ENCODE measurements at regions not wholly inside any gene's neighbourhood (a gene's known extent, or its start where the extent isn't known, plus 50 kb on each side); places are given as distances from the start of the nearest gene placed in this dataset.

DNA sequence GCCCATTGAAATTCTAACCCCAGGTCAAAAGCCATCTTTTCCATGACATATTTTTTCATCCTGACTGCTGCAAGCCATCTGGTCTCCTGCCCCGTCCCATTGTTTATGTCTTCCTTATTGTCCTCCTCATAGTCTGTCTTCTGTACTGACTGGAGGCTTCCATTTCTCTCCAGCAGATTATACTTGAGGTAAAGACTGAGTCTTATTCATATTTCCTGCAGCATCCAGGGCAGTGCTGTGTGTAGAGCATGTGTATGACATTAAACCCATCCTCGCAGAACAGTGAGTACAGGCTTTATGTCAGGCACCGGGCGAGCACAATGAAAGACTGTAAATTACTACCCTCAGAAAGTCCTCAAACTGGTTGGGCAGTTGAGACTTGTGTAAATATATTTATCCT is 275.1 kb downstream of the C4orf33 start:
- WGBS = 46% methylated on average over 4 of the region's 4 CpGs
- DNase-seq (ENCODE audit: low spot score) = no peak
- no peaks in the 10 kb centered on the region for H3K27me3 ChIP-seq (replicated peaks; ENCODE audit: insufficient read depth)
- H3K27ac ChIP-seq = no peak overlapping the region
- no peaks in the 10 kb centered on the region for H3K4me1 ChIP-seq (replicated peaks)
- no peak for TF ChIP-seq POLR2A (IDR thresholded peaks at IDR 0.05)
- no peaks in the 10 kb centered on the region for H3K36me3 ChIP-seq
- no peaks in the 10 kb centered on the region for H3K9me3 ChIP-seq
- H3K4me3 ChIP-seq = no peak overlapping the region
- intact Hi-C loops (cut with DNase I) = no loop called here

DNA sequence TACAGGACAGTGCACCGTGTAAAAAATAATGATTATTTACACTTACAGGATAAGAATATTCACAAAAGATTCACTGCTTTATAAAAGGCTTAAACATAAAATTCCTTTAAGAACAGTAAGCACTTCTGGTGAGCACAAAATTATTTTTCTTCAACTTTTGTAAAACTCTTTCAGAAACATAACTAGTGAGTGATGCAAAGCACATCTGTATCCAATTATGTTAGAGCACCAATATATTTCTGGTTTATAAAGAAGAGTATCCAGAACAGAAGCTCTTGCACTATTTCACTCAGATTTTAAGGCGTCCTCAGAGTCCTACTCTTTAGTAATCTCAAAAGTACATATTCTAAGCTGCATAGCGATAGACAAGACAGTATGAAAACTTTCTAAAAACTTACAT is 276.0 kb downstream of the C4orf33 start:
- Histone ChIP-seq H3K4me3 (no peak overlapping the region), H3K9me3 (no peaks in the 10 kb centered on the region), H3K27ac (no peak overlapping the region), H3K27me3 (replicated peaks; ENCODE audit: insufficient read depth) (no peaks in the 10 kb centered on the region), H3K4me1 (replicated peaks) (no peaks in the 10 kb centered on the region), H3K36me3 (no peaks in the 10 kb centered on the region)
- TF ChIP-seq POLR2A (IDR thresholded peaks at IDR 0.05) (no peak), POLR2AphosphoS5 (IDR thresholded peaks at IDR 0.05) (no peak)
- TF ChIP-seq, protein P1, sequence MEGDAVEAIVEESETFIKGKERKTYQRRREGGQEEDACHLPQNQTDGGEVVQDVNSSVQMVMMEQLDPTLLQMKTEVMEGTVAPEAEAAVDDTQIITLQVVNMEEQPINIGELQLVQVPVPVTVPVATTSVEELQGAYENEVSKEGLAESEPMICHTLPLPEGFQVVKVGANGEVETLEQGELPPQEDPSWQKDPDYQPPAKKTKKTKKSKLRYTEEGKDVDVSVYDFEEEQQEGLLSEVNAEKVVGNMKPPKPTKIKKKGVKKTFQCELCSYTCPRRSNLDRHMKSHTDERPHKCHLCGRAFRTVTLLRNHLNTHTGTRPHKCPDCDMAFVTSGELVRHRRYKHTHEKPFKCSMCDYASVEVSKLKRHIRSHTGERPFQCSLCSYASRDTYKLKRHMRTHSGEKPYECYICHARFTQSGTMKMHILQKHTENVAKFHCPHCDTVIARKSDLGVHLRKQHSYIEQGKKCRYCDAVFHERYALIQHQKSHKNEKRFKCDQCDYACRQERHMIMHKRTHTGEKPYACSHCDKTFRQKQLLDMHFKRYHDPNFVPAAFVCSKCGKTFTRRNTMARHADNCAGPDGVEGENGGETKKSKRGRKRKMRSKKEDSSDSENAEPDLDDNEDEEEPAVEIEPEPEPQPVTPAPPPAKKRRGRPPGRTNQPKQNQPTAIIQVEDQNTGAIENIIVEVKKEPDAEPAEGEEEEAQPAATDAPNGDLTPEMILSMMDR (IDR thresholded peaks at IDR 0.05) = no peak
- no peak for DNase-seq (ENCODE audit: low spot score)
- intact Hi-C loops (cut with DNase I) = no loop called here
- 74% methylated on average over 3 of the region's 3 CpGs for WGBS

GRCh38 chr4:129377131-129377845 is 281.3 kb downstream of the C4orf33 start:
- no peak overlapping the region for H3K4me3 ChIP-seq
- H3K27ac ChIP-seq = no peak overlapping the region
- WGBS = 25% methylated on average over 4 of the region's 4 CpGs
- intact Hi-C loops (cut with DNase I) = no loop called here
- TF ChIP-seq POLR2A (IDR thresholded peaks at IDR 0.05) = no peak
- no peak for TF ChIP-seq POLR2AphosphoS5 (IDR thresholded peaks at IDR 0.05)
- TF ChIP-seq, protein P1 (IDR thresholded peaks at IDR 0.05) = no peak
- no peaks in the 10 kb centered on the region for H3K4me1 ChIP-seq (replicated peaks)
- DNase-seq (ENCODE audit: low spot score) = no peak
- no peaks in the 10 kb centered on the region for H3K36me3 ChIP-seq
- no peaks in the 10 kb centered on the region for H3K27me3 ChIP-seq (replicated peaks; ENCODE audit: insufficient read depth)
- H3K9me3 ChIP-seq = no peaks in the 10 kb centered on the region

- no peaks in the 10 kb centered on the region for H3K9me3 ChIP-seq
- WGBS = 21% methylated on average over 3 of the region's 3 CpGs
- TF ChIP-seq, protein P1 (IDR thresholded peaks at IDR 0.05) = no peak
- no peak for TF ChIP-seq POLR2A (IDR thresholded peaks at IDR 0.05)
- TF ChIP-seq POLR2AphosphoS5 (IDR thresholded peaks at IDR 0.05) = no peak
- H3K4me3 ChIP-seq = no peak overlapping the region
- H3K36me3 ChIP-seq = no peaks in the 10 kb centered on the region
- no peaks in the 10 kb centered on the region for H3K27me3 ChIP-seq (replicated peaks; ENCODE audit: insufficient read depth)
- H3K4me1 ChIP-seq (replicated peaks) = no peaks in the 10 kb centered on the region
- no peak for DNase-seq (ENCODE audit: low spot score)
- intact Hi-C loops (cut with DNase I) = no loop called here
- H3K27ac ChIP-seq = no peak overlapping the region
Measured at GRCh38 chr4:129378364-129378763, 282.4 kb downstream of the C4orf33 start.

- no peak for DNase-seq (ENCODE audit: low spot score)
- no peak overlapping the region for H3K27ac ChIP-seq
- H3K27me3 ChIP-seq (replicated peaks; ENCODE audit: insufficient read depth) = no peaks in the 10 kb centered on the region
- intact Hi-C loops (cut with DNase I) = no loop called here
- no peaks in the 10 kb centered on the region for H3K9me3 ChIP-seq
- H3K4me1 ChIP-seq (replicated peaks) = no peaks in the 10 kb centered on the region
- TF ChIP-seq POLR2AphosphoS5 (IDR thresholded peaks at IDR 0.05) (no peak), POLR2A (IDR thresholded peaks at IDR 0.05) (no peak)
- TF ChIP-seq, protein P1 (IDR thresholded peaks at IDR 0.05) = no peak
- WGBS = 96% methylated on average over 2 of the region's 2 CpGs
- H3K4me3 ChIP-seq = no peak overlapping the region
- no peaks in the 10 kb centered on the region for H3K36me3 ChIP-seq
Measured at GRCh38 chr4:129379429-129379828, 283.5 kb downstream of the C4orf33 start.
